ENCODE measurements at regions not wholly inside any gene's neighbourhood (a gene's known extent, or its start where the extent isn't known, plus 50 kb on each side); places are given as distances from the start of the nearest gene placed in this dataset.
"Not testable (repeated sequence)": the region's sequence is repeated elsewhere in the genome, so short reads cannot be mapped to it uniquely, and the experiment has no call there.

DNA sequence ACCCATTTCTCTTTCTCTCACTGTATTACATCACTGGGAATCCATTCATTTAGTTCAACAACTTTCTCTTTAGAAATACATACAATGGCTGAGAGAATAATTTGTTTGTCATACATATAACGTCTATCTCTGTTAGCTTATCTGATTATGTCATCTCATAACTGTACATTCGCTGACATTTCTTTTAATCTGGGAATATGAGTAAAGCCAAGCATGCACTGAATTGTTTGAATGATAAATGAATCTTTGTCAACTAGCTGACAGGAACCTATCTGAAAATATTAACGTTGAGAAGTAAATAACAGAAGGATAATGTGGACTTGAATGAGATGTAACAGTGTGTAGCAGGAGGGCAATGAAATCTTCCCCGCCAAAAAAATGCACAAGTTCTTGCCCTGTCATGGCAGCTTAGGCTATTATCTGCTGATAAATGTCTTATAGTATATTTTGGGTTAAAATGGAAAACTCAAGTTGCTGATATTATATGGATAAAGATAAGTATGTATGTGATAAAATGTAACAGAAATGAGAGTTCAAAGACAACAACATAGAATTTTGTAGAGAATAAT, 581.2 kb upstream of the ADGRB3 start:
- DNase-seq, result no peak

DNA sequence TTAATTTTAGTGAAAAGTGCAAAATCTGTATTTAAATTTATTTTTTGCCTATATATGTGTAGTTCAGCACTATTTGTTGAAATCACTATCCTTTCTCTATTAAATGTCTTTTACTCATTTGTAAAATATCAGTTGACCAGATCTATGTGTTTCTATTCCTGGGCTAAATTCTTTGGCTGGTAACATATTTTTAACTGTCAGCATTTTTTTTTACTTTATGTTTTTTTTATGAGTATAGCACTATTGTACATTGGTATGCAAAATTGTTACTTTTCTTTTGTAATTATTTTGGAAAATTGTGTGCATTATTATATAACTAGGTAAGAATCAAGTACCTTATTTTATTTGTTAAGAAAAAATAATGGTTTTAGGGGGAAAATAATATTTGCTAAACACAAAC, 582.8 kb upstream of the ADGRB3 start:
- DNase-seq, result no peak

DNA sequence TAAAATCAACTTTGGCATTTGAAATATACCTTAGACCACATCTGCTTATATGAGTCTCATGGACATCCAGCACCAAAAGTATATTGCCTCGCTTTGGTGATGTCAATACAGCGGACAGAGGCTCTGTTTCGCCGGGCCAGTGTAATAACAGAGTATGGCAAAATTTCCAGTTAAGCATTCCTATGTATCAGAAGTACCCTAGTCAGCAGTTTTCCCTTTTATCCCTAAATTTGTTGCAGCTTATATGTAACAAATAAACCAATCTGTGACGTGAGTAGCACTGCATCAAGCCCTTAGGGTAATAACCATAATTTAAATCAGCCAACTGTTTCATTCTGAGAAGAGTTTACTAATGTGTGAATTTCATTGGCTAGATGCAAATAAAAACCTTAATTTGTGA, 585.5 kb upstream of the ADGRB3 start:
- DNase-seq, result no peak

GRCh38 chr6:68046756-68047155, 588.3 kb upstream of the ADGRB3 start:
- DNase-seq, result no peak

GRCh38 chr6:68046302-68046701, 588.8 kb upstream of the ADGRB3 start:
- no peak for DNase-seq

DNA sequence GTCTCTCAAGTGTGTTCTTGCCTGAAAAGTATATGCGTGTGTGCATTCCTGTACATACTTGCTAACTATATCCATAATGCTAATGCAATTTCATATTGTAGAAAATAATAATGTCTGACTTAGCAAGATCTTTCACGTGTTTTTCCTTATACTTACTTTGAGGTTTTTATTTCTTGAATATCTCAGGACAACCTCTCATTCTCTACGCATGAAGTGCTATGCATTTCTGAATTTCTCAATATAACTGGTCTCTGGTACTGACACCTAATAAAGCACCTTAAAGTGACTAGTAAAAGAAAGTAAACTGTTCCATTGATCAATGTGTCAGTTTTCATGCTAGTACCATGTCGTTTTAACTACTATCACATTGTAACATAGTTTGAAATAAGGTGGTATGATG, 589.9 kb upstream of the ADGRB3 start:
- no peak for DNase-seq

DNA sequence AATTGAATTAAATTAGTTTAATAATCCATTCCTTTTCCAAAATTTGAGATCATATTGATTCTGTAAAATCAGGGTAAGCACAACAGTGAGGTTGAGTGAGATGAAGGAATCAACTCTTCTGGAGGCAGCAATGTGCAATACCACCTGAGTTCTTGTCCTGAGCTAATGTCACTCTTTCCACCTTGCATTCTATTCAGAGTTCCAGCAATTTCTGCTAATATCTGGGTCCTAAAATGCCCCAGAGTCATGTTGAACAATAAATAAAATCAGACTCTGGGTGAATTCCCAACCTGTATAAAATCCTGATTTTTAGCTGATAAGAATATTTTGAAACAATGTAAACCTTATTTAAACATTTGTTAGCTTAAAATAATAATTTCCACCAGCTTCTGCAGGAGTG, 590.8 kb upstream of the ADGRB3 start:
- no peak for DNase-seq

DNA sequence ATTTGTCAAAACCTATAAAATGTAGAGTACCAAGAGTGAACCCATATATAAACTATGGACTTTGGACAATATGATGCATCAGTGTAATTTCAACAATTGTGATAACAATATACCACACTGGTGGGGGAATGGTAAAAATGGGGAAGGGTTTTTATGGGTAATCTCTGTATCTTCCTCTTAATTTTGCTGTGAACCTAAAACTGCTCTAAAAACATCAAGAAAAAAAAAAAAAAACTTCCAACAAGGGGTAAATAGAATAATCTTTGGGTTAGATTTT, 592.0 kb upstream of the ADGRB3 start:
- DNase-seq, result no peak

GRCh38 chr6:68042339-68043121, 592.6 kb upstream of the ADGRB3 start:
- no peak for DNase-seq

DNA sequence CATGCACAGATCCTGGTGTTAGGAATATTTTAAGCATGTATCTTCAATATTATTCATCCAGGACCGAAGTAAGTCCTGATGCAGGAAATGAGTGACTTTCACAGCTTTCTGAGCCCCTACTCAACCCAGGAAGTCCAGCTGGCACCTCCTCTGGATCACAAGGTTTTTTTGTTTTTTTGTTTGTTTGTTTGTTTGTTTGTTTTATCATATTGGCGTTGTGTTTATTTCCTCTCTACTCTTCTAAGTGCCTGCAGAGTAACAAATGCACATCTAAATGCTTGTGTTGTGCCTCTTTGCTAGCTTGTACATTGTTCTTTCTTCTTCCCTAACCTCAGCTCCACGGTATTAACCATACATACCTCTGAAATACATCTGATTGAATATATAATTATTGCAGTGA, 594.3 kb upstream of the ADGRB3 start:
- DNase-seq, result no peak

DNA sequence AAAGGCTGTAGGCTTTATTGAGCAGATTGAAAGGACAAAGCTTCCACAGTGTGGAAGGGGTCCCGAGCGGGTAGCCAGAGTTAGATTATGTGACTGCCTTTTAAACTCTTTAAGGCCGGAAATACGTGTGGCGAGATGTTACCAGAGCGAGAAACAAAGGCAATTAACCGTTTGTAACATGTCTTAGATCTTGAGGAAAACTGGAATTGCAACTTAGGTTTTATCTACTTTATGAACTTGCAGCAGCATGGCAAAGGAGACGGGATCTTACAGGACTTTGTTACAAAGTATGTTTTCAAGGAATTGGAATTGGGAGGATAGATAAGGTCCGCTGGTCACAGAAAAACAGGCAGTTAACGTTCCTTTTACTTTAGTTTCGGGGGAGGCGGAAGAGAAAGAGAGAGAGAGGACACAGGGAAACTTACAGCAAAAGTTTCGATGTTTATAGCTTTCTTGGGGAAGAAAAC, 594.7 kb upstream of the ADGRB3 start:
- no peak for DNase-seq

DNA sequence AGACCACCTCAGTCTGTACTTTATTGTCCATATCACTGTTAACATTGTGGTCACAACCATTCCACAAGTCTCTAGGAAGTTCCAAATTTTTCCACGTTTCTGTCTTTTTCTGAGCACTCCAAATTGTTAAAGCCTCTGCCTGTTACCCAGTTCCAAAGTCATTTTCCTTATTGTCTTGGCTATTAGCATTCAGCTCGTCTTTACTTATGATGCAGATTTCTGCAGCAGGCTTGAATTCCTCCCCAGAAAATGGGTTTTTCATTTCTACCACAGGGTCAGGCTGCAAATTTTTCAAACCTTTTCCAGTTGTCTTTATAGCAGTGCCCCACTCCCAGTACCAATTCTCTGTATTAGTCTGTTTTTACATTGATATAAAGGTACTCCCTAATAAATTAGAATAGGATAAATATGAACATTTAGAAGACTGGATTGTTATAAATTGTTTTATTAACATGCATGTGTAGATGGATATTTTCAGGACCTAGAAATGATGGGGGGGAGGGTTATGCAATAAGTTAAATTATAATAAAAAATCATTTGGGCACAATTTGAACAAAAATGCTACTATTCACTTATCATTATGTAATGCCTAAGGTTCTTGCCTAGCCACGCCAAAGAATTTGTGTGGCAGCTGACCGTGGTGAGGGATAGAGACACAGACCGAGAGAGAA, 595.3 kb upstream of the ADGRB3 start:
- no peak for DNase-seq

DNA sequence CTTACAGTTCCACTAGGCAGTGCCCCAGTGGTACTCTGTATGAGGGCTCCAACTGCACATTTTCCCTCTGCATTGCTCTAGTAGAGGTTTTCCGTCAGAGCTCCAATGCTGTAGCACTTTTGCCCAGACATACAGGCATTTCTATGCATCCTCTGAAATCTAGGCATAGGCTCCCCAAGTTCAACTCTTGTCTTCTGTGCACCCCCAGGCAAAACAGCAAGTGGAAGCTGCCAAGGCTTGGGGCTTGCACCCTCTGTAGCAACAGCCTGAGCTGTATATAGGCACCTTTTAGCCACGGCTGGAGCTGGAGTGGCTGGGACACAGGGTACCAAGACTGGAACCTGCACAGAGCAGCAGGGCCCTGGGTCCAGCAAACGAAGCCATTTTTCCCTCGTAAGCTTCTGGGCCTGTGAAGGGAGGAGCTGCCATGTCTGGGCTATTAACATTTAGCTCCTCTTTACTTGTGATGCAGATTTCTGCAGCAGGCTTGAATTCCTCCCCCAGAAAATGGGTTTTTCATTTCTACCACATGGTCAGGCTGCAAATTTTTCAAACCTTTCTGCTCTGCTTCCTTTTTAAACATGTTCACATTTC, 596.2 kb upstream of the ADGRB3 start:
- DNase-seq, result no peak

GRCh38 chr6:68032217-68032616, 602.9 kb upstream of the ADGRB3 start:
- DNase-seq, result no peak

GRCh38 chr6:68031054-68031453, 604.0 kb upstream of the ADGRB3 start:
- no peak for DNase-seq

DNA sequence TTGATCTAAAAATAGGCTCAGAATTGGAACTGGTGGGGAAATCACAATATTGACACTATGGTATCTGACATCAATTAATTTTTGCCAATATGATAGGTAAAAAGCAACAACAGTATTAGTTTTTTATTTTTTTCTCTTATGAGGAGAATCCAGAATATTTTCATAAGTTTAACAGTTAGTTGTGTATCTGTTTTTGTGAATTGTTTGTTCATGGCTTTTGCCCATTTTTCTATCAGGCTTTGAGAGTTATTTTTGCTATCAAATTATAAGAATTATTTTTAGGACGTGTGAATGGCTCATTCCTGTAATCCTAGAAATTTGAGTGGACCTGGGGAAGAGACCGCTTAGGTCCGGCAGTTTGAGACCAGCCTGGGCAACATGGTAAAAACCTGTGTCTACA, 608.6 kb upstream of the ADGRB3 start:
- DNase-seq, result no peak

DNA sequence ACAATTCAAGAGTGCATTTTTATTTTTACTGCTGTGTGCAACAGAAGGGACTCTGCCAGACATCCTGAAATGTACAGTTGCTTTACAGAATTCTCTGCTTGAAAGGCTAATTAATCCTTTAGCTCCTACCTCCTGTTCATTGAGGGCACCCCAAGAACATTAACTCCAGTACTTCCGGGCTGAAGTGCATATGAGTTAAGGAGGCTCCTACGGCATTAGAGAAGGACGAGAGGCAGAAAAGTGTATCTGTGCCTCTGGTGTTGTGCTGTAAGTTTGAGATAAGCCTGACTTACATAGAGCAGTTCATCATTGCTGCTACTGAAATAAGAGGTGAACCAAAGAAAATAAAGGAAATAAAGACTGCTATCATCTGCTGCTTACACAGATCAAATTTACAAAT, 609.3 kb upstream of the ADGRB3 start:
- no peak for DNase-seq

DNA sequence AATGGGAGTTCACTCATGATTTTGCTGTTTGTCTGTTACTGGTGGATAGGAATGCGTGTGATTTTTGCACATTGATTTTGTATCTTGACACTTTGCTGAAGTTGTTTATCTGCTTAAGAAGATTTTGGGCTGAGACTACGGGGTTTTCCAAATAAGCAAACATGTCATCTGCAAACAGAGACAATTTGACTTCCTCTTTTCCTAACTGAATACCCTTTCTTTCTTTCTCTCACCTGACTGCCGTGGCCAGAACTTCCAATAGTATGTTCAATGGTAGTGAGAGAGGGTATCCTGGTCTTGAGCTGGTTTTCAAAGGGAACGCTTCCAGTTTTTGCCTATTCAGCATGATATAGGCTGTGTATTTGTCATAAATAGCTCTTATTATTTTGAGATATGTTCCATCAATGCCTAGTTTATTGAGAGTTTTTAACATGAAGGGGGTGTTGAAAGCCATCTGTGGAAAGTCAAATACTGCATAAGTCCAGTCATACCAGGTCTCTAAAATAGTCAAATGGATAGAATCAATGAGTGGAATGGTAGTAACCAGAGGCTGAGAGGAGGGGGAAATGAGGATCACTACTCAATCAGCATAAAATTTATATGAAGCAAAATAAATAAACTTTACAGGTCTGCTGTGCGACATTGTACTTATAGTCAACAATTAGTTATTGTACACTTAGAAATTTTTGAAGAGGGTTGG, 610.4 kb upstream of the ADGRB3 start:
- DNase-seq, result no peak

- not testable (repeated sequence) for DNase-seq
These were observed 612.1 kb upstream of the ADGRB3 start for GRCh38 chr6:68022968-68023367.

GRCh38 chr6:68013780-68014515, 621.1 kb upstream of the ADGRB3 start:
- no peak for DNase-seq

DNA sequence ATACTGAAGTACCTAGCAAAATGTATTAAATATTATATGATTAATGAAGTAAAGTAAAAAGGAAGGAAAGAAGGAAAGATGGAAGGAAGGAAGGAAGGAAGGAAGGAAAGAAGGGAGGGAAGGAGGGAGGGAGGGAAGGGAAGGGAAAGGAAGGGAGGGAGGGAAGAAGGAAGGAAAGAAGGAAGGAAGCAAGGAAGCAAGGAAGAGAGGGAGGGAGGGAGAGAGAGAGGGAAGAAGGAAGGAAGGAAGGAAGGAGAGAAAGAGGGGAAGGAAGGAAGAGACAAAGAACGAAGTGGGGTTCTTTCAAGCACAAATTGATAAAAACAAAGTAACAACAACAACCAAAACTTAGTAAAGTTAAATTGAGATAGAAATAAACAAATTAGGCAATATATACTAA, 622.3 kb upstream of the ADGRB3 start:
- no peak for DNase-seq

- DNase-seq, result no peak
These were observed 624.1 kb upstream of the ADGRB3 start for GRCh38 chr6:68010936-68011335.

DNA sequence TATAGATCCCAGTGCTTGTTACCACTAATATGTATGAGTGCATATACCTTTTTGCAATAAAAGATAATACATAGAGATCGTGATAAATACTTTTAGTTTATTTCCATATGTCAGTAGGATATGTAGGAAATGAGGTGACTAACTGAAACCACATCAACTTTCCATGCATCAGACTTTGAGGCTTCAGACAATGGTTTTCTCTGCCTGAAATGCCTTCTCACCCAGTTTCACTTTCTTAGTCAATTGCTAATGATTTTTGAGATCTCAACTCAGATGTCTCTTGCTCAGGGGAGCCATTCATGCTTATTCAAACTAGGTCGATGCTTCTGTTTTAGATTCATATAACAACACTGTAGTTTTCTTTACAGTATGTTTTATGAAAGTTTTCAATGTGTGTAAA, 626.6 kb upstream of the ADGRB3 start:
- no peak for DNase-seq
